Endothelial cell of umbilical vein (primary cell): ENCODE measurements at regions not wholly inside any gene's neighbourhood (a gene's known extent, or its start where the extent isn't known, plus 50 kb on each side); places are given as distances from the start of the nearest gene placed in this dataset.

Experiments
- BruUV-seq: library from RNA; stranded (reverse); fragments of 400-500 nt; replicated peaks from 2 replicates; lab custom pipeline; 2021; lab: Mats Ljungman, UMichigan
- CTCF ChIA-PET: fragments of 300-600, 350-600 bp; sonication (Branson Sonifier 250); formaldehyde crosslinking; loops from one replicate; lab custom pipeline; 2021; ENCODE audit warnings: antibody characterized with exemption, inconsistent platforms; lab: Charles Lee
- POLR2A ChIA-PET: fragments of 300-600, 350-600 bp; sonication (Branson Sonifier 250); formaldehyde crosslinking; loops from one replicate; lab custom pipeline; 2021; ENCODE audit warnings: antibody characterized with exemption, inconsistent platforms; lab: Charles Lee
- DNase-seq: peaks from one replicate; pipeline ENCODE4 v3.0.0-alpha.2; 2011; ENCODE audit warnings: low read depth, low spot score
- FAIRE-seq: peaks from 2 replicates; lab custom pipeline; 2011; peaks lifted over from hg19 to GRCh38; lab: Jason Lieb, UNC
- H2AFZ ChIP-seq: 2 replicates; pipeline ENCODE4 v1.6.0; 2012; ENCODE audit warnings: low read depth, low read length, control low read depth, inconsistent platforms
- H3K27ac ChIP-seq: 2 replicates; pipeline ENCODE4 v1.5.1; 2011; ENCODE audit warnings: low read depth, mild to moderate bottlenecking, control low read depth, low read length, moderate library complexity; ENCODE audit not compliant: insufficient read depth
- H3K27me3 ChIP-seq, 2 experiments: 2 replicates each; pipeline versions ENCODE4 v1.6.0 to v1.6.1; 2011; ENCODE audit warnings: low read length in 2 of 2, mixed read lengths in 1 of 2; ENCODE audit not compliant: control insufficient read depth in 2 of 2, insufficient read depth in 2 of 2
- H3K36me3 ChIP-seq, 2 experiments: 2 replicates in 1 of 2; 3 replicates in 1 of 2; pipeline ENCODE4 v1.5.1; 2011; ENCODE audit warnings: low read length in 2 of 2, mild to moderate bottlenecking in 1 of 2, moderate library complexity in 1 of 2; ENCODE audit not compliant: control insufficient read depth in 2 of 2, insufficient read depth in 2 of 2; ENCODE audit errors: extremely low read depth in 1 of 2
- H3K4me1 ChIP-seq: 3 replicates; pipeline ENCODE4 v1.5.1; 2011; ENCODE audit warnings: mild to moderate bottlenecking, low read length; ENCODE audit not compliant: control insufficient read depth, insufficient read depth; ENCODE audit errors: extremely low read depth
- H3K4me2 ChIP-seq: 2 replicates; pipeline ENCODE4 v1.6.1; 2011; ENCODE audit warnings: low read length, control low read depth, mixed read lengths; ENCODE audit not compliant: insufficient read depth
- H3K4me3 ChIP-seq, 3 experiments: fragments of 200-600 bp in 1 of 3; sonication (generic), shearing (Covaris generic) in 1 of 3; replicated peaks in 1 of 3; 2 replicates each; pipeline ENCODE4 v1.5.1; 2011 to 2016; ENCODE audit warnings: control low read depth in 3 of 3, low read length in 3 of 3, mild to moderate bottlenecking in 2 of 3, inconsistent platforms in 1 of 3, low read depth in 1 of 3, moderate library complexity in 1 of 3; ENCODE audit not compliant: insufficient read depth in 1 of 3
- H3K79me2 ChIP-seq: 2 replicates; pipeline ENCODE4 v1.6.0; 2012; ENCODE audit warnings: low read length, inconsistent platforms; ENCODE audit not compliant: control insufficient read depth, insufficient read depth
- H3K9ac ChIP-seq: replicated peaks from 2 replicates; pipeline ENCODE3; 2011; ENCODE audit warnings: low read length, control low read depth; ENCODE audit not compliant: insufficient read depth; ENCODE audit errors: extremely low read depth
- H3K9me1 ChIP-seq: replicated peaks from 3 replicates; pipeline ENCODE4 v1.6.0; 2011; ENCODE audit warnings: mild to moderate bottlenecking, low read length; ENCODE audit not compliant: control insufficient read depth, insufficient read depth; ENCODE audit errors: extremely low read depth
- H3K9me3 ChIP-seq: replicated peaks from 2 replicates; pipeline ENCODE4 v1.5.1; 2012; ENCODE audit warnings: low read length, inconsistent platforms; ENCODE audit not compliant: control insufficient read depth, insufficient read depth
- H4K20me1 ChIP-seq: replicated peaks from 2 replicates; pipeline ENCODE3; 2011; ENCODE audit warnings: mild to moderate bottlenecking, low read length; ENCODE audit not compliant: control insufficient read depth, insufficient read depth; ENCODE audit errors: extremely low read depth
- EZH2 ChIP-seq: IDR thresholded peaks from 2 replicates; pipeline ENCODE4 v1.6.1; 2012; ENCODE audit warnings: borderline replicate concordance, low read depth, mild to moderate bottlenecking, moderate library complexity, low read length, inconsistent platforms; ENCODE audit not compliant: severe bottlenecking
- FOS ChIP-seq: IDR thresholded peaks from 2 replicates; pipeline ENCODE4 v1.6.1; 2011; ENCODE audit warnings: mild to moderate bottlenecking, low read length, moderate library complexity, borderline replicate concordance; ENCODE audit not compliant: insufficient read depth
- GATA2 ChIP-seq: IDR thresholded peaks from 2 replicates; pipeline ENCODE4 v1.7.0; 2011; ENCODE audit warnings: low read depth, mild to moderate bottlenecking, moderate library complexity, mixed read lengths, low read length; ENCODE audit not compliant: insufficient read length, insufficient read depth
- JUN ChIP-seq: IDR thresholded peaks from 2 replicates; pipeline ENCODE4 v1.6.1; 2011; ENCODE audit warnings: borderline replicate concordance, low read depth; ENCODE audit not compliant: insufficient read length, insufficient read depth
- MYC ChIP-seq: IDR thresholded peaks from one replicate; pipeline ENCODE4 v1.6.1; 2011; ENCODE audit warnings: mild to moderate bottlenecking, low read depth, low read length
- POLR2A ChIP-seq: IDR thresholded peaks from 2 replicates; pipeline ENCODE4 v1.6.1; 2012; ENCODE audit warnings: low read depth, mild to moderate bottlenecking, control low read depth, low read length
- POLR2AphosphoS5 ChIP-seq: IDR thresholded peaks from 2 replicates; pipeline ENCODE4 v1.6.1; 2012; ENCODE audit warnings: low read depth, mild to moderate bottlenecking, control low read depth, low read length, moderate library complexity; ENCODE audit not compliant: insufficient read depth
- dilution Hi-C: fragments of 300-500 bp; cut with MboI; formaldehyde crosslinking; loops from one replicate; pipeline ENCODE4 v1.15.0; 2019; ENCODE audit warnings: low sequenced_read_pairs; ENCODE audit not compliant: extremely low pct_ligation_motif_present
- intact Hi-C: fragments of 100-400 bp; cut with micrococcal nuclease; formaldehyde crosslinking; loops from one replicate; pipeline ENCODE4 v1.10.0; 2022
- TF ChIP-seq, protein P1 (sequence below), 2 donors: IDR thresholded peaks; 1 replicate in 1 of 2; 2 replicates in 1 of 2; pipeline ENCODE4 v1.5.1; 2011; ENCODE audit warnings: low read length in 2 of 2, mild to moderate bottlenecking in 2 of 2, moderate library complexity in 2 of 2, control low read depth in 1 of 2, inconsistent platforms in 1 of 2, low read depth in 1 of 2; ENCODE audit not compliant: insufficient read depth in 1 of 2; ENCODE audit errors: extremely low read depth in 1 of 2
- TF ChIP-seq, protein P2 (sequence below): IDR thresholded peaks from 2 replicates; pipeline ENCODE4 v1.6.1; 2011; ENCODE audit not compliant: insufficient read depth, insufficient read length

- POLR2A ChIA-PET = no interaction called here
- H2AFZ ChIP-seq = no peak overlapping the region
These were observed 154.3 kb upstream of the FGF10 start for GRCh38 chr5:44543511-44543910.

GRCh38 chr5:44542470-44542869 lies 153.2 kb upstream of the FGF10 start:
- TF ChIP-seq POLR2A = no peak
- TF ChIP-seq JUN = no peak
- TF ChIP-seq GATA2 = no peak
- TF ChIP-seq FOS = no peak
- no peak for TF ChIP-seq MYC
- TF ChIP-seq, protein P1, sequence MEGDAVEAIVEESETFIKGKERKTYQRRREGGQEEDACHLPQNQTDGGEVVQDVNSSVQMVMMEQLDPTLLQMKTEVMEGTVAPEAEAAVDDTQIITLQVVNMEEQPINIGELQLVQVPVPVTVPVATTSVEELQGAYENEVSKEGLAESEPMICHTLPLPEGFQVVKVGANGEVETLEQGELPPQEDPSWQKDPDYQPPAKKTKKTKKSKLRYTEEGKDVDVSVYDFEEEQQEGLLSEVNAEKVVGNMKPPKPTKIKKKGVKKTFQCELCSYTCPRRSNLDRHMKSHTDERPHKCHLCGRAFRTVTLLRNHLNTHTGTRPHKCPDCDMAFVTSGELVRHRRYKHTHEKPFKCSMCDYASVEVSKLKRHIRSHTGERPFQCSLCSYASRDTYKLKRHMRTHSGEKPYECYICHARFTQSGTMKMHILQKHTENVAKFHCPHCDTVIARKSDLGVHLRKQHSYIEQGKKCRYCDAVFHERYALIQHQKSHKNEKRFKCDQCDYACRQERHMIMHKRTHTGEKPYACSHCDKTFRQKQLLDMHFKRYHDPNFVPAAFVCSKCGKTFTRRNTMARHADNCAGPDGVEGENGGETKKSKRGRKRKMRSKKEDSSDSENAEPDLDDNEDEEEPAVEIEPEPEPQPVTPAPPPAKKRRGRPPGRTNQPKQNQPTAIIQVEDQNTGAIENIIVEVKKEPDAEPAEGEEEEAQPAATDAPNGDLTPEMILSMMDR (IDR thresholded peaks at IDR 0.05; ENCODE audit: extremely low read depth in 1 of 2, insufficient read depth in 1 of 2, low read depth in 1 of 2, low read length in 2 of 2) = no peak
- TF ChIP-seq, protein P2, sequence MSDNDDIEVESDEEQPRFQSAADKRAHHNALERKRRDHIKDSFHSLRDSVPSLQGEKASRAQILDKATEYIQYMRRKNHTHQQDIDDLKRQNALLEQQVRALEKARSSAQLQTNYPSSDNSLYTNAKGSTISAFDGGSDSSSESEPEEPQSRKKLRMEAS = no peak
- TF ChIP-seq POLR2AphosphoS5 = no peak
- TF ChIP-seq EZH2 = no peak
- no TSS peak for BruUV-seq
- no peaks in the 10 kb centered on the region for H3K79me2 ChIP-seq
- no peak overlapping the region for H3K4me3 ChIP-seq
- dilution Hi-C loops (no loop called here), intact Hi-C loops (no loop called here)
- DNase-seq (no peak), FAIRE-seq (no peak)
- H3K9me1 ChIP-seq = no peaks in the 10 kb centered on the region
- ChIA-PET CTCF (no interaction called here), POLR2A (no interaction called here)
- H3K9ac ChIP-seq = no peak overlapping the region
- no peaks in the 10 kb centered on the region for H3K9me3 ChIP-seq
- no peak overlapping the region for H3K4me2 ChIP-seq
- no peak overlapping the region for H2AFZ ChIP-seq
- no peaks in the 10 kb centered on the region for H3K4me1 ChIP-seq
- no peak overlapping the region for H3K27ac ChIP-seq
- no peaks in the 10 kb centered on the region for H4K20me1 ChIP-seq
- H3K36me3 ChIP-seq = no peaks in the 10 kb centered on the region
- H3K27me3 ChIP-seq = no peaks in the 10 kb centered on the region

More at GRCh38 chr5:44543511-44543910, 154.3 kb upstream of the FGF10 start:
- Histone ChIP-seq H4K20me1 (no peaks in the 10 kb centered on the region), H3K4me3 (no peak overlapping the region), H3K4me1 (no peaks in the 10 kb centered on the region), H3K27me3 (no peaks in the 10 kb centered on the region), H3K27ac (no peak overlapping the region), H3K9me3 (no peaks in the 10 kb centered on the region), H3K4me2 (no peak overlapping the region), H3K79me2 (no peaks in the 10 kb centered on the region), H3K9ac (no peak overlapping the region), H3K9me1 (no peaks in the 10 kb centered on the region), H3K36me3 (no peaks in the 10 kb centered on the region)
- CTCF ChIA-PET = no interaction called here
- intact Hi-C loops (no loop called here), dilution Hi-C loops (no loop called here)
- DNase-seq = no peak
- TF ChIP-seq POLR2AphosphoS5 (no peak), MYC (no peak), GATA2 (no peak), POLR2A (no peak), EZH2 (no peak)
- TF ChIP-seq, protein P1 (IDR thresholded peaks at IDR 0.05; ENCODE audit: extremely low read depth in 1 of 2, insufficient read depth in 1 of 2, low read depth in 1 of 2, low read length in 2 of 2) = no peak
- TF ChIP-seq, protein P2 = no peak
- BruUV-seq = no TSS peak
- FAIRE-seq = no peak
